Fibroblast of villous mesenchyme (primary cell): ENCODE measurements at regions not wholly inside any gene's neighbourhood (a gene's known extent, or its start where the extent isn't known, plus 50 kb on each side); places are given as distances from the start of the nearest gene placed in this dataset.

Experiments
- DNase-seq: peaks from one replicate; pipeline ENCODE4 v3.0.0-alpha.2; 2010; ENCODE audit warnings: low read depth
- H3K4me3 ChIP-seq: 2 replicates; pipeline ENCODE4 v1.5.1; 2011; ENCODE audit warnings: low read depth, mild to moderate bottlenecking, low read length
- CTCF ChIP-seq: IDR thresholded peaks from 2 replicates; pipeline ENCODE4 v1.5.1; 2012; ENCODE audit warnings: low read depth, mild to moderate bottlenecking, low read length; ENCODE audit not compliant: insufficient read depth

- TF ChIP-seq CTCF: no peak
- DNase-seq: no peak
- H3K4me3 ChIP-seq: no peak overlapping the region
Measured at GRCh38 chr5:166961913-166962312, 1329.5 kb upstream of the WWC1 start.

- DNase-seq: no peak
- H3K4me3 ChIP-seq: no peak overlapping the region
- TF ChIP-seq CTCF: no peak
Measured at GRCh38 chr5:166962461-166962860, 1329.0 kb upstream of the WWC1 start.

GRCh38 chr5:166963596-166963995, 1327.8 kb upstream of the WWC1 start:
- DNase-seq: no peak
- no peak overlapping the region for H3K4me3 ChIP-seq
- TF ChIP-seq CTCF: no peak

GRCh38 chr5:166977911-166978422, 1313.5 kb upstream of the WWC1 start:
- DNase-seq: no peak
- H3K4me3 ChIP-seq: no peak overlapping the region
- no peak for TF ChIP-seq CTCF

- no peak for DNase-seq
- peak overlapping the region; percentile 48 for H3K4me3 ChIP-seq
Measured at GRCh38 chr5:166979307-166979895, 1312.0 kb upstream of the WWC1 start.

GRCh38 chr5:166980666-166981065, 1310.8 kb upstream of the WWC1 start:
- no peak overlapping the region for H3K4me3 ChIP-seq
- no peak for TF ChIP-seq CTCF
- no peak for DNase-seq

More at GRCh38 chr5:166979307-166979895, 1312.0 kb upstream of the WWC1 start:
- no peak for TF ChIP-seq CTCF

GRCh38 chr5:166982226-166982625, 1309.2 kb upstream of the WWC1 start:
- DNase-seq: no peak
- TF ChIP-seq CTCF: no peak
- H3K4me3 ChIP-seq: no peak overlapping the region
